ENCODE measurements at regions not wholly inside any gene's neighbourhood (a gene's known extent, or its start where the extent isn't known, plus 50 kb on each side); places are given as distances from the start of the nearest gene placed in this dataset.

DNA sequence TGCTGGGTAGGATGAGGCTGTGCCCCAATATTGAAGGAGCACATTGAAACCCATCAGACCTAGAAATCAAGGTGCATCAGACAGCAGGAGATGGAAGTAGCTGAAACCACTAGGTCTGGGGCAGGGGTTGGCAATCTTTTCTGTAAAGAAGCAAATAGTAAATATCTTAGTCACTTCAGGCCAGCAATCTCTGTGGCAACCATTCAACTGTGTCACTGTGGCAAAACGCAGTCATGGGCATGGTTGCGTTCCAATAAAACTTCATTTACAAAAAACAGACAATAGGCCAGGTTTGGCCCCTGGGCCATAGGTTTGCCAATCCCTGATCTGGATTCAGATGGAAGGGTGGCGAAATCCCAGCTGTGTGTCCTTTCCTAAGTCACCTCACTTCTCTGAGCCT, 397.3 kb downstream of the MED13L start:
- Histone ChIP-seq H3K4me3 (ENCODE audit: insufficient read length, low read depth) (no peak overlapping the region), H3K9me3 (ENCODE audit: insufficient read depth, low read length) (no peaks in the 10 kb centered on the region; the same call in 1 of the 2 replicates), H3K9ac (ENCODE audit: insufficient read length, low read depth) (no peak overlapping the region), H3K4me1 (ENCODE audit: insufficient read depth, insufficient read length) (no peaks in the 10 kb centered on the region), H3K36me3 (ENCODE audit: insufficient read depth, insufficient read length, low read length) (no peaks in the 10 kb centered on the region), H3K27me3 (ENCODE audit: insufficient read depth, insufficient read length) (no peaks in the 10 kb centered on the region)
- TF ChIP-seq SUZ12 (IDR thresholded peaks at IDR 0.05; ENCODE audit: extremely low read depth, insufficient read depth, insufficient read length) (no peak), ZNF274 (IDR thresholded peaks at IDR 0.05; ENCODE audit: low read depth, low read length) (no peak)
- DNase-seq (ENCODE audit: low read depth, low spot score), result no peak

- TF ChIP-seq YY1 (IDR thresholded peaks at IDR 0.05; ENCODE audit: insufficient read depth, insufficient read length) (no peak), ZNF274 (IDR thresholded peaks at IDR 0.05; ENCODE audit: low read depth, low read length) (no peak), SUZ12 (IDR thresholded peaks at IDR 0.05; ENCODE audit: extremely low read depth, insufficient read depth, insufficient read length) (no peak)
- no peaks in the 10 kb centered on the region for H3K4me1 ChIP-seq (ENCODE audit: insufficient read depth, insufficient read length)
- H3K9me3 ChIP-seq (ENCODE audit: insufficient read depth, low read length), result no peaks in the 10 kb centered on the region; the same call in 1 of the 2 replicates
- no peak overlapping the region for H3K4me3 ChIP-seq (ENCODE audit: insufficient read length, low read depth)
- H3K27me3 ChIP-seq (ENCODE audit: insufficient read depth, insufficient read length), result no peaks in the 10 kb centered on the region
- H3K9ac ChIP-seq (ENCODE audit: insufficient read length, low read depth), result no peak overlapping the region
- no peaks in the 10 kb centered on the region for H3K36me3 ChIP-seq (ENCODE audit: insufficient read depth, insufficient read length, low read length)
- no peak for DNase-seq (ENCODE audit: low read depth, low spot score)
Measured at GRCh38 chr12:115879354-115879753, 398.1 kb downstream of the MED13L start.

GRCh38 chr12:115873451-115874082, 403.9 kb downstream of the MED13L start:
- no peak overlapping the region for H3K4me3 ChIP-seq (ENCODE audit: insufficient read length, low read depth)
- peaks cover 17% of the 10 kb centered on the region for H3K4me1 ChIP-seq (ENCODE audit: insufficient read depth, insufficient read length)
- no peak for TF ChIP-seq ZNF274 (IDR thresholded peaks at IDR 0.05; ENCODE audit: low read depth, low read length)
- TF ChIP-seq SUZ12 (IDR thresholded peaks at IDR 0.05; ENCODE audit: extremely low read depth, insufficient read depth, insufficient read length), result no peak
- TF ChIP-seq YY1 (IDR thresholded peaks at IDR 0.05; ENCODE audit: insufficient read depth, insufficient read length), result no peak
- no peaks in the 10 kb centered on the region for H3K9me3 ChIP-seq (ENCODE audit: insufficient read depth, low read length)
- DNase-seq (ENCODE audit: low read depth, low spot score), result no peak
- H3K36me3 ChIP-seq (ENCODE audit: insufficient read depth, insufficient read length, low read length), result no peaks in the 10 kb centered on the region
- H3K9ac ChIP-seq (ENCODE audit: insufficient read length, low read depth), result no peak overlapping the region
- H3K27me3 ChIP-seq (ENCODE audit: insufficient read depth, insufficient read length), result no peaks in the 10 kb centered on the region

DNA sequence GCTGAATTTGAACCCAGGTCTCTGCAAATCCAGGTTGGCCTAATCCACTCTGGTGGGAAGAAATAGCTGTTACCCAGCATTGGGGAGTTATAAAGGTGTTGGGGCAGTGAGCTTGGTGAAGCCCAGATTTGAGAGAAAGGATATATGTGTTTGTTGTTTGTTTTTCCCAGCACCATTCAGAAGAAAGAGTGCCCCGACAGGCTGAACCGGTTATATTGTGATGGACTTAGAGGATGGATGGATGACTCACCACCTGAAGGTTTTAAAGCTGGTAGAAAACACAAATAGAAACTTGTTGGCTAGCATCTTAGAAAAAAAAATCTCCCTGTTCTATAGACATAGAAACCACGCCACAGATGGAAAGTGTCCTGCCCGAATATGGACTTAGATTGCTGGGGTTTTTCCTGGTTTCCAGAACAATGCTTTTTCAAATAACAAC, 404.6 kb downstream of the MED13L start:
- no peak overlapping the region for H3K4me3 ChIP-seq (ENCODE audit: insufficient read length, low read depth)
- peak; percentile 38 for DNase-seq (ENCODE audit: low read depth, low spot score)
- no peaks in the 10 kb centered on the region for H3K9me3 ChIP-seq (ENCODE audit: insufficient read depth, low read length)
- no peaks in the 10 kb centered on the region for H3K27me3 ChIP-seq (ENCODE audit: insufficient read depth, insufficient read length)
- no peaks in the 10 kb centered on the region for H3K36me3 ChIP-seq (ENCODE audit: insufficient read depth, insufficient read length, low read length)
- TF ChIP-seq YY1 (IDR thresholded peaks at IDR 0.05; ENCODE audit: insufficient read depth, insufficient read length) (no peak), ZNF274 (IDR thresholded peaks at IDR 0.05; ENCODE audit: low read depth, low read length) (no peak), SUZ12 (IDR thresholded peaks at IDR 0.05; ENCODE audit: extremely low read depth, insufficient read depth, insufficient read length) (no peak)
- H3K4me1 ChIP-seq (ENCODE audit: insufficient read depth, insufficient read length), result peaks cover 17% of the 10 kb centered on the region
- no peak overlapping the region for H3K9ac ChIP-seq (ENCODE audit: insufficient read length, low read depth)

- TF ChIP-seq ZNF274 (IDR thresholded peaks at IDR 0.05; ENCODE audit: low read depth, low read length) (no peak), SUZ12 (IDR thresholded peaks at IDR 0.05; ENCODE audit: extremely low read depth, insufficient read depth, insufficient read length) (no peak), YY1 (IDR thresholded peaks at IDR 0.05; ENCODE audit: insufficient read depth, insufficient read length) (no peak)
- no peaks in the 10 kb centered on the region for H3K9me3 ChIP-seq (ENCODE audit: insufficient read depth, low read length)
- peaks cover 17% of the 10 kb centered on the region for H3K4me1 ChIP-seq (ENCODE audit: insufficient read depth, insufficient read length)
- H3K9ac ChIP-seq (ENCODE audit: insufficient read length, low read depth), result no peak overlapping the region
- H3K36me3 ChIP-seq (ENCODE audit: insufficient read depth, insufficient read length, low read length), result no peaks in the 10 kb centered on the region
- no peak overlapping the region for H3K4me3 ChIP-seq (ENCODE audit: insufficient read length, low read depth)
- DNase-seq (ENCODE audit: low read depth, low spot score), result peak; percentile 52
- no peaks in the 10 kb centered on the region for H3K27me3 ChIP-seq (ENCODE audit: insufficient read depth, insufficient read length)
Measured at GRCh38 chr12:115872212-115872611, 405.3 kb downstream of the MED13L start.

GRCh38 chr12:115871714-115872113, 405.8 kb downstream of the MED13L start:
- H3K9me3 ChIP-seq (ENCODE audit: insufficient read depth, low read length), result no peaks in the 10 kb centered on the region
- no peak for TF ChIP-seq YY1 (IDR thresholded peaks at IDR 0.05; ENCODE audit: insufficient read depth, insufficient read length)
- TF ChIP-seq ZNF274 (IDR thresholded peaks at IDR 0.05; ENCODE audit: low read depth, low read length), result no peak
- TF ChIP-seq SUZ12 (IDR thresholded peaks at IDR 0.05; ENCODE audit: extremely low read depth, insufficient read depth, insufficient read length), result no peak
- no peaks in the 10 kb centered on the region for H3K36me3 ChIP-seq (ENCODE audit: insufficient read depth, insufficient read length, low read length)
- H3K27me3 ChIP-seq (ENCODE audit: insufficient read depth, insufficient read length), result no peaks in the 10 kb centered on the region
- H3K4me1 ChIP-seq (ENCODE audit: insufficient read depth, insufficient read length), result peaks cover 17% of the 10 kb centered on the region
- no peak overlapping the region for H3K9ac ChIP-seq (ENCODE audit: insufficient read length, low read depth)
- H3K4me3 ChIP-seq (ENCODE audit: insufficient read length, low read depth), result no peak overlapping the region
- DNase-seq (ENCODE audit: low read depth, low spot score), result peak; percentile 76

GRCh38 chr12:115870510-115870909, 407.0 kb downstream of the MED13L start:
- Histone ChIP-seq H3K36me3 (ENCODE audit: insufficient read depth, insufficient read length, low read length) (no peaks in the 10 kb centered on the region), H3K9ac (ENCODE audit: insufficient read length, low read depth) (no peak overlapping the region), H3K9me3 (ENCODE audit: insufficient read depth, low read length) (no peaks in the 10 kb centered on the region), H3K27me3 (ENCODE audit: insufficient read depth, insufficient read length) (no peaks in the 10 kb centered on the region), H3K4me3 (ENCODE audit: insufficient read length, low read depth) (no peak overlapping the region), H3K4me1 (ENCODE audit: insufficient read depth, insufficient read length) (peaks cover 17% of the 10 kb centered on the region)
- TF ChIP-seq SUZ12 (IDR thresholded peaks at IDR 0.05; ENCODE audit: extremely low read depth, insufficient read depth, insufficient read length) (no peak), YY1 (IDR thresholded peaks at IDR 0.05; ENCODE audit: insufficient read depth, insufficient read length) (no peak), ZNF274 (IDR thresholded peaks at IDR 0.05; ENCODE audit: low read depth, low read length) (no peak)
- DNase-seq (ENCODE audit: low read depth, low spot score), result no peak

Measured in NT2/D1 (cell line).